Heart left ventricle (tissue), 16 donors: ENCODE measurements at regions not wholly inside any gene's neighbourhood (a gene's known extent, or its start where the extent isn't known, plus 50 kb on each side); places are given as distances from the start of the nearest gene placed in this dataset.

Experiments used
- ATAC-seq, 4 donors: fragments of 200-7000 bp; cut with Tn5 transposase; one replicate each; pipeline ENCODE4 v1.9.1; 2020 to 2022; ENCODE audit warnings: moderate library complexity in 4 of 4, mild to moderate bottlenecking in 3 of 4, moderate number of reproducible peaks in 1 of 4
- DNase-seq, 5 donors: peaks; one replicate each; pipeline ENCODE4 v3.0.0-alpha.2; 2020
- H3K27ac ChIP-seq, 12 donors: fragments of 200-600 bp; sonication (generic) in 4 of 12; one replicate each; pipeline versions ENCODE4 v1.5.0 to v1.8.0; 2016 to 2022; ENCODE audit warnings: mild to moderate bottlenecking in 2 of 12
- H3K27me3 ChIP-seq, 9 donors: fragments of 200-600 bp; sonication (generic) in 2 of 9; one replicate each; pipeline versions ENCODE4 v1.5.1 to v1.8.0; 2016 to 2022; ENCODE audit warnings: mild to moderate bottlenecking in 3 of 9
- H3K36me3 ChIP-seq, 9 donors: fragments of 200-600 bp; sonication (generic) in 2 of 9; one replicate each; pipeline versions ENCODE4 v1.5.0 to v1.8.0; 2018 to 2022; ENCODE audit warnings: mild to moderate bottlenecking in 2 of 9
- H3K4me1 ChIP-seq, 12 donors: fragments of 200-600 bp; sonication (generic) in 4 of 12; one replicate each; pipeline versions ENCODE4 v1.5.0 to v1.8.0; 2016 to 2022; ENCODE audit warnings: mild to moderate bottlenecking in 3 of 12
- H3K4me3 ChIP-seq, 12 donors: fragments of 200-600 bp; sonication (generic) in 4 of 12; one replicate each; pipeline versions ENCODE4 v1.5.0 to v1.8.0; 2017 to 2022; ENCODE audit warnings: mild to moderate bottlenecking in 9 of 12, moderate library complexity in 4 of 12
- H3K9me3 ChIP-seq, 12 donors: fragments of 200-600 bp; sonication (generic) in 4 of 12; one replicate each; pipeline versions ENCODE4 v1.5.0 to v1.8.0; 2016 to 2022; ENCODE audit warnings: mild to moderate bottlenecking in 1 of 12
- CTCF ChIP-seq, 12 donors: fragments of 200-600 bp; sonication (generic) in 4 of 12; IDR thresholded peaks; one replicate each; pipeline versions ENCODE4 v1.5.0 to v1.8.0; 2018 to 2022; ENCODE audit warnings: antibody characterized with exemption in 12 of 12, mild to moderate bottlenecking in 5 of 12
- POLR2A ChIP-seq, 2 donors: fragments of 450-650 bp; IDR thresholded peaks; one replicate each; pipeline ENCODE4 v1.6.1; 2017; ENCODE audit warnings: antibody characterized with exemption in 2 of 2, mild to moderate bottlenecking in 2 of 2, moderate library complexity in 2 of 2
- WGBS, 4 donors: extraction: QIAGEN DNeasy Blood & Tissue Kit in 2 of 4; methylation state at CpG; one replicate each; pipeline versions ENCODE4 v1.1.5 to v1.1.7; 2013 to 2018; 5-methylcytosine and 5-hydroxymethylcytosine counted together
- intact Hi-C, 10 donors: fragments of 100-400 bp; cut with DNase I; formaldehyde crosslinking; loops; one replicate each; pipeline versions ENCODE4 v1.11.1 to v1.14.2; 2022
- donor health status: ischemic (EF 13 %, LVEDD 7.1; RV severe dilation, severe dysfunction).
- donor health status: healthy with polysubstance abuse.
- donor health status: DM: no; HTN: yes; CAD: no.
- donor health status: DM: no; HTN: no; CAD: no.
- donor health status: ischemic (EF 25% LVEDD 6.9; RV normal size, moderate dysfunction).
- donor health status: ischemic (EF 25% LVEDD 5.7; RV mildly dilated, moderate dysfunction).
- donor health status: healthy.
- donor health status: DM: yes; HTN: yes; CAD: no.
- donor health status: ischemic (EF 35%, LVEDD 5.7; RV mildly dilated, moderate dysfunction).
- donor health status: nonischemic (EF 11% LVEDD 7.7; RV severe dilation, severe dysfunction).
- donor health status: DM: yes; HTN: yes; CAD: no.
- donor health status: PGD.
- donor health status: ischemic (EF 29% LVEDD 5.4; RV normal size, mild dysfunction).
- donor health status: nonischemic (EF 23%, LVEDD 6.1; RV moderate dilation, normal function).

DNA sequence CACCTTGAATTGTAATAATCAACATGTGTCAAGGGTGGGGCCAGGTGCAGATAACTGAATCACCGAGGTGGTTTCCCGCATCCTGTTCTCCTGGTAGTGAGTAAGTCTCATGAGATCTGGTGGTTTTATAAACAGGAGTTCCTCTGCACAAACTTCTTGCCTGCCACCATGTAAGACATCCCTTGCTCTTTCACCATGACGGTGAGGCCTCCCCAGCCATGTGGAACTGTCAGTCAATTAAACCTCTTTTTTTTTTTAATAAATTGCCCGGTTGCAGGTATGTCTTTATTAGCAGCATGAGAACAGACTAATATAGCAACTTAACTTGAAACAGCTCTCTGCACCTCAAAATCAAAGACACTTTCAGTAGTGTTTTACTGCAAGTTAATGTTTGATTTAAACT is 121.6 kb downstream of the OGFRL1 start:
- Histone ChIP-seq H3K36me3 (peaks cover 0 to 39% (median 2%) of the 10 kb centered on the region in 9 donors), H3K4me3 (no peak overlapping the region), H3K27me3 (no peaks in the 10 kb centered on the region), H3K9me3 (no peaks in the 10 kb centered on the region), H3K27ac (peak overlapping the region in 2 of 12 donors; percentile 3 to 33), H3K4me1 (peaks cover 2 to 86% (median 51%) of the 10 kb centered on the region in 12 donors)
- intact Hi-C loops = no loop called here
- no peak for TF ChIP-seq CTCF (IDR thresholded peaks at IDR 0.05)
- no peak for TF ChIP-seq POLR2A (IDR thresholded peaks at IDR 0.05)
- WGBS, 4 donors = 74 to 81% (median 77%) methylated on average over 4 of the region's 4 CpGs
- ATAC-seq (no peak), DNase-seq (no peak)

GRCh38 chr6:71410681-71411080 is 122.1 kb downstream of the OGFRL1 start:
- peak in 2 of 4 donors; percentile 35 to 53 for ATAC-seq
- Histone ChIP-seq H3K4me1 (peaks cover 0 to 86% (median 52%) of the 10 kb centered on the region in 12 donors), H3K9me3 (no peaks in the 10 kb centered on the region), H3K27ac (peak overlapping the region in 2 of 12 donors; percentile 12 to 33), H3K27me3 (no peaks in the 10 kb centered on the region), H3K4me3 (no peak overlapping the region), H3K36me3 (peaks cover 0 to 44% (median 7%) of the 10 kb centered on the region in 9 donors)
- WGBS, 4 donors = 26 to 51% (median 35%) methylated on average over 1 of the region's 1 CpG
- no peak for TF ChIP-seq CTCF (IDR thresholded peaks at IDR 0.05)
- TF ChIP-seq POLR2A (IDR thresholded peaks at IDR 0.05) = no peak
- intact Hi-C loops = no loop called here
- peak in 1 of 5 donors; percentile 21 for DNase-seq

GRCh38 chr6:71411882-71412281 is 123.3 kb downstream of the OGFRL1 start:
- TF ChIP-seq POLR2A (IDR thresholded peaks at IDR 0.05) (no peak), CTCF (IDR thresholded peaks at IDR 0.05) (no peak)

GRCh38 chr6:71412559-71413140 is 124.0 kb downstream of the OGFRL1 start:
- Histone ChIP-seq H3K4me3 (no peak overlapping the region), H3K27ac (peak overlapping the region in 8 of 12 donors; percentile 13 to 44 (median 22)), H3K4me1 (peaks cover 4 to 89% (median 53%) of the 10 kb centered on the region in 12 donors), H3K27me3 (no peaks in the 10 kb centered on the region), H3K9me3 (no peaks in the 10 kb centered on the region), H3K36me3 (peaks cover 0 to 59% (median 22%) of the 10 kb centered on the region in 9 donors)
- ATAC-seq (peak in 3 of 4 donors; percentile 27 to 38 (median 34)), DNase-seq (no peak)
- intact Hi-C loops = no loop called here
- TF ChIP-seq POLR2A (IDR thresholded peaks at IDR 0.05) = no peak
- TF ChIP-seq CTCF (IDR thresholded peaks at IDR 0.05) = no peak
- WGBS, 4 donors = 50 to 67% (median 62%) methylated on average over 4 of the region's 4 CpGs

More at GRCh38 chr6:71411882-71412281, 123.3 kb downstream of the OGFRL1 start:
- DNase-seq = no peak
- WGBS, 4 donors = 36 to 55% (median 43%) methylated on average over 1 of the region's 1 CpG
- no peaks in the 10 kb centered on the region for H3K9me3 ChIP-seq
- H3K36me3 ChIP-seq = peaks cover 0 to 55% (median 19%) of the 10 kb centered on the region in 9 donors
- H3K27me3 ChIP-seq = no peaks in the 10 kb centered on the region
- intact Hi-C loops = no loop called here
- peaks cover 0 to 89% (median 51%) of the 10 kb centered on the region in 12 donors for H3K4me1 ChIP-seq
- no peak overlapping the region for H3K4me3 ChIP-seq
- no peak for ATAC-seq
- H3K27ac ChIP-seq = peak overlapping the region in 4 of 12 donors; percentile 15 to 38 (median 21)
